ENCODE measurements at regions not wholly inside any gene's neighbourhood (a gene's known extent, or its start where the extent isn't known, plus 50 kb on each side); places are given as distances from the start of the nearest gene placed in this dataset.

DNA sequence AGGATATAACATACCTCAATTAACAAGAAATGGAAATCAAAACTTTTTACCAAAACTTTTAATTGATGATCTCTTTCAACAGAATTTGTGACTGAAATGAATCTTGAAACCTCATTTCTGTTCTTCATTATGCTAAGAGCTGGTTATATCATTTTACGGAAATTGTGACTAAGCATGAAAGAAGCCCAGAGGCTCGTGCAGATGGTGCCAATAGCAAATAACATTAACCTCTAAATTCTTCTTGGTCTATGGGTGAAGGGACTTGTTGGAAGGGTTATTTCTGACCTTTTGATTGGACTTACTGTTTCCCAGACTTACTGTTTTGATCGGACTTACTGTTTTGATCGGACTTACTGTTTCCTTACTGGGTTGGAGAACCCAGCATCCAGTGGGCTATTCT lies 435.6 kb downstream of the TDRD15 start:
- Histone ChIP-seq H3K9me3 (no peaks in the 10 kb centered on the region), H3K4me3 (no peak overlapping the region), H3K36me3 (ENCODE audit: insufficient read depth in 1 of 2, low read depth in 1 of 2) (no peaks in the 10 kb centered on the region), H3K4me1 (no peaks in the 10 kb centered on the region), H3K27me3 (ENCODE audit: insufficient read depth in 3 of 3, low read length in 2 of 3) (no peaks in the 10 kb centered on the region), H3K27ac (no peak overlapping the region)
- no peak for TF ChIP-seq CTCF (IDR thresholded peaks at IDR 0.05)
- ATAC-seq (no peak), DNase-seq (no peak)
- intact Hi-C loops (cut with DNase I) = no loop called here
- WGBS, 3 donors = 75 to 76% (median 75%) methylated on average over 4 of the region's 4 CpGs

- Histone ChIP-seq H3K27ac (no peak overlapping the region), H3K9me3 (no peaks in the 10 kb centered on the region), H3K27me3 (ENCODE audit: insufficient read depth in 3 of 3, low read length in 2 of 3) (no peaks in the 10 kb centered on the region), H3K4me3 (no peak overlapping the region), H3K4me1 (no peaks in the 10 kb centered on the region), H3K36me3 (ENCODE audit: insufficient read depth in 1 of 2, low read depth in 1 of 2) (no peaks in the 10 kb centered on the region)
- TF ChIP-seq CTCF (IDR thresholded peaks at IDR 0.05) = no peak
- intact Hi-C loops (cut with DNase I) = no loop called here
- DNase-seq (no peak), ATAC-seq (no peak)
- WGBS, 3 donors = 0% methylated on average over 1 of the region's 1 CpG; no CpG with 5 or more reads in 1 of the 3 donors
Observed at GRCh38 chr2:21561965-21562364, 438.2 kb downstream of the TDRD15 start.

DNA sequence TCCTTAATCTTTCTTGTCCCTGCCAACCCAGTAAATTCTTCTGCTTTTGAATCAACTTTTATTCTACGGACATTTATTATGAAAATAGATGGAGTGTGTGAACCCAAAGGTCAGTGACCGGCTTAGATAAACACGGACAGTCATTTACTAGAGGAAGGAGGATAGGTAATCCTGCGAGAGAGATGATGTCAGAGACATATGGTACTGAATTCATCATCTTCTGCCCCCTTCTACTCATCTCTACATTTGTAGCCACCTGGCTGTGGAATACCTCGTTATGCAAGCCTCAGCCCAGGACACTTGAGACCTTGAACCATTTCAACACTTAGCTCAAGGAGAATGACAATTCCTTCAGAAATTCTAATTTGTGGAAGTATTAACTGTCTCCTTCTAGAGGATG lies 443.6 kb downstream of the TDRD15 start:
- ATAC-seq = no peak
- intact Hi-C loops (cut with DNase I) = no loop called here
- H3K4me1 ChIP-seq = no peaks in the 10 kb centered on the region
- H3K9me3 ChIP-seq = no peaks in the 10 kb centered on the region
- no peaks in the 10 kb centered on the region for H3K27me3 ChIP-seq (ENCODE audit: insufficient read depth in 3 of 3, low read length in 2 of 3)
- no peaks in the 10 kb centered on the region for H3K36me3 ChIP-seq (ENCODE audit: insufficient read depth in 1 of 2, low read depth in 1 of 2)
- H3K27ac ChIP-seq = no peak overlapping the region
- no peak overlapping the region for H3K4me3 ChIP-seq
- 29 to 42% (median 37%) methylated on average over 5 of the region's 5 CpGs for WGBS, 3 donors
- no peak for TF ChIP-seq CTCF (IDR thresholded peaks at IDR 0.05)
- DNase-seq = no peak

GRCh38 chr2:21571686-21572085 lies 447.9 kb downstream of the TDRD15 start:
- intact Hi-C loops (cut with DNase I) = no loop called here
- DNase-seq = no peak
- Histone ChIP-seq H3K36me3 (ENCODE audit: insufficient read depth in 1 of 2, low read depth in 1 of 2) (no peaks in the 10 kb centered on the region), H3K4me3 (no peak overlapping the region), H3K9me3 (no peaks in the 10 kb centered on the region), H3K27me3 (ENCODE audit: insufficient read depth in 3 of 3, low read length in 2 of 3) (no peaks in the 10 kb centered on the region), H3K4me1 (no peaks in the 10 kb centered on the region), H3K27ac (no peak overlapping the region)
- no peak for ATAC-seq
- TF ChIP-seq CTCF (IDR thresholded peaks at IDR 0.05) = no peak

GRCh38 chr2:21580391-21580790 lies 456.6 kb downstream of the TDRD15 start:
- TF ChIP-seq CTCF (IDR thresholded peaks at IDR 0.05) = no peak
- H3K27ac ChIP-seq = no peak overlapping the region
- WGBS, 3 donors = 86 to 95% (median 94%) methylated on average over 1 of the region's 1 CpG
- no peaks in the 10 kb centered on the region for H3K4me1 ChIP-seq
- H3K36me3 ChIP-seq (ENCODE audit: insufficient read depth in 1 of 2, low read depth in 1 of 2) = no peaks in the 10 kb centered on the region
- H3K9me3 ChIP-seq = no peaks in the 10 kb centered on the region
- intact Hi-C loops (cut with DNase I) = no loop called here
- DNase-seq (no peak), ATAC-seq (no peak)
- no peaks in the 10 kb centered on the region for H3K27me3 ChIP-seq (ENCODE audit: insufficient read depth in 3 of 3, low read length in 2 of 3)
- no peak overlapping the region for H3K4me3 ChIP-seq

Data from psoas muscle (tissue), 7 donors.